ENCODE measurements at regions not wholly inside any gene's neighbourhood (a gene's known extent, or its start where the extent isn't known, plus 50 kb on each side); places are given as distances from the start of the nearest gene placed in this dataset.

GRCh38 chrX:40172401-40173142, 74.8 kb upstream of the BCOR start:
- DNase-seq = no peak
- ChIA-PET CTCF (interaction anchor here (0.9 to 1.0 kb wide), 2 partner anchors 79 to 317 kb away, joined by 3 read pairs; no protein-coding TSS in a partner anchor), POLR2A (interaction anchor here (0.7 to 16.9 kb wide), 9 partner anchors 19 to 400 kb away, joined by 3 to 387 read pairs (median 3); partner anchors contain the start of gene BCOR)
- Mint-ChIP-seq H3K4me1 (peaks cover 54% of the 10 kb centered on the region), H3K36me3 (ENCODE audit: low read depth) (no peaks in the 10 kb centered on the region), H3K4me3 (peak overlapping the region; percentile 83), H3K27ac (peak overlapping the region; percentile 97), H3K27me3 (no peaks in the 10 kb centered on the region), H3K9me3 (no peaks in the 10 kb centered on the region)

DNA sequence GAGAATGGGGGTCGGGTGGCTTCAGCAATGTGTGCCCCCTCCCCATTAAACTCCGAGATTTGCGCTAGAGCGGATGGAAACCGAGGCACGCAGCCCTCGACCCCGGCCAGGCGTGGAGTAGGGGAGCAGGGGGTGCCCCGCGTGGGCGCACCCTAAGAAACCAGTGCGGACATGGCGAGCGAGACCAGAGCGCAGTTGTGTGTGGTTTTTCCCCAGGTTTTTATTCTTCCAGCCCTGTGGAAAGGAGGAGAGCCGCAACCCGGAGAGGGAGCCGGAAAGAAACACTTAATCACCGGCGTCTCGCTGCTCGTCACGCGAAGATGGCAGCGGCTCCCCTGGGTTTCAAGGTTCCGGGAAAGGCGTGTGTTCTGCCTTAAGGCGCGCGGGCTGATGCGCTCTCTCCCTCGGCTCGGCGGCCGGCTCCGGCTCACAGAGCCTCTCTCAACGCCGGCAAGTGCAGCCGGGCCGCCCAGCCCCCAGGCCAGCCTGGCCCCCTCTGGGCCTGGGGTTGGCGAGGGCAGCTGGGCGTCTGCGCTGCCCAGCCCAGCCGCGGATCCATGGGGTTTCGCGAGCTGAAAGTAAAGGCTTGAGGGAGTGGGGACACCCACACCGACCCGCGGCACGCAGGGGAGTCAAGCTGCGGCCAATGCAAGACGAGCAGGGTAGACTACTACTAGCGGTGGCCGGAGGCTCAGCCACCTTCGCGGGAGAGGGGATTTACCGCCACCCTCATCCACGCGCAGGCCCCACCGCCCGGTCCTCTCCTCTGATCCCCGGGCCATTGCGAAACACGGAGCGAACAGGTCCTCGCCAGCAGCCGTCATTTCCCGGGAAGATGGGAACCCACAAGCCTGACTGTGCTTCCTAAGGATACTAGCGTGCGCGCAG, 74.0 kb upstream of the BCOR start:
- peaks cover 58% of the 10 kb centered on the region for H3K4me1 Mint-ChIP-seq
- POLR2A ChIA-PET = interaction anchor here (0.9 to 16.9 kb wide), 11 partner anchors 18 to 447 kb away, joined by 3 to 387 read pairs (median 3); partner anchors contain the start of gene BCOR

GRCh38 chrX:40170830-40171512, 73.2 kb upstream of the BCOR start:
- Mint-ChIP-seq H3K4me1 (peaks cover 59% of the 10 kb centered on the region), H3K9me3 (no peaks in the 10 kb centered on the region), H3K27me3 (no peaks in the 10 kb centered on the region), H3K36me3 (ENCODE audit: low read depth) (no peaks in the 10 kb centered on the region), H3K27ac (peak overlapping the region; percentile 97), H3K4me3 (peak overlapping the region; percentile 83)
- DNase-seq = no peak
- POLR2A ChIA-PET = interaction anchor here (1.1 to 16.9 kb wide), 10 partner anchors 14 to 446 kb away, joined by 3 to 387 read pairs (median 7); partner anchors contain the start of genes ATP6AP2 and BCOR
- CTCF ChIA-PET = interaction anchor here (4.3 kb wide), 1 partner anchor 73 kb away, joined by 19 read pairs; the partner anchor contains the start of gene BCOR

More for the DNA sequence above, 74.0 kb upstream of the BCOR start:
- Mint-ChIP-seq H3K27ac (peak overlapping the region; percentile 97), H3K4me3 (peak overlapping the region; percentile 83), H3K36me3 (ENCODE audit: low read depth) (no peaks in the 10 kb centered on the region), H3K9me3 (no peaks in the 10 kb centered on the region), H3K27me3 (no peaks in the 10 kb centered on the region)
- peak; percentile 46 for DNase-seq
- CTCF ChIA-PET = interaction anchor here (1.0 to 4.3 kb wide), 2 partner anchors 73 to 78 kb away, joined by 3 to 19 read pairs; partner anchors contain the start of gene BCOR

- peak; percentile 88 for DNase-seq
- no peaks in the 10 kb centered on the region for H3K36me3 Mint-ChIP-seq (ENCODE audit: low read depth)
- POLR2A ChIA-PET = interaction anchor here (0.5 to 16.9 kb wide), 10 partner anchors 8 to 397 kb away, joined by 3 to 387 read pairs (median 8); partner anchors contain the start of gene BCOR
- H3K4me3 Mint-ChIP-seq = peak overlapping the region; percentile 83
- CTCF ChIA-PET = interaction anchor here (0.6 to 4.3 kb wide), 7 partner anchors 9 to 400 kb away, joined by 3 to 19 read pairs (median 3); partner anchors contain the start of gene BCOR
- no peaks in the 10 kb centered on the region for H3K27me3 Mint-ChIP-seq
- H3K4me1 Mint-ChIP-seq = peaks cover 55% of the 10 kb centered on the region
- H3K9me3 Mint-ChIP-seq = no peaks in the 10 kb centered on the region
- peak overlapping the region; percentile 97 for H3K27ac Mint-ChIP-seq
These were observed 71.7 kb upstream of the BCOR start for GRCh38 chrX:40169193-40170101.

DNA sequence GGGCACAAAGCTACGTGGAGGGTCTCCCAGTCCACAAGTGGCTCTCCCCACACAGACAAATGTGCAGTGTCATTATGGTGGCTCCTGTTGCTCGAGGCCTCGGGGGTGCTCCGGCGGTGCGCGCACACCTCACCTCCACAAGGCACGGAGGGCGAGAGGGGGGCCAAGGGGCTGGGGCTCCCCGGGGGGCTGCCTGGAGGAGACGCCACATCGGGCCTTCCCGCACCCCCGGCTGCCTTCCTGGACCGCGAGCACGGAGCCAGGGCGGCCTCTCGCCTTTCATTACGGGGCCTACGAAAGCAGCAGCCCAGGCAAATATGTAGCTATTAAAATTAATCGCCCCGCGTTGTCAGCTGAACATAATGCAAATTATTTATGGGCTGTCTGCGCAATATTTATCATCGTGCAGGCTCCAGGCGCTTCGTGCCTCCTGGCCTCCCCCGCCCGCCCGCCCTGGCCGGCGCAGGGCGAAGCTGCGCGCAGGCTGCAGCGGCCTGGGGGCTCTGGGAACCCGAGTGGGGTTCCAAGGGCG, 70.8 kb upstream of the BCOR start:
- H3K4me3 Mint-ChIP-seq = peak overlapping the region; percentile 60

DNA sequence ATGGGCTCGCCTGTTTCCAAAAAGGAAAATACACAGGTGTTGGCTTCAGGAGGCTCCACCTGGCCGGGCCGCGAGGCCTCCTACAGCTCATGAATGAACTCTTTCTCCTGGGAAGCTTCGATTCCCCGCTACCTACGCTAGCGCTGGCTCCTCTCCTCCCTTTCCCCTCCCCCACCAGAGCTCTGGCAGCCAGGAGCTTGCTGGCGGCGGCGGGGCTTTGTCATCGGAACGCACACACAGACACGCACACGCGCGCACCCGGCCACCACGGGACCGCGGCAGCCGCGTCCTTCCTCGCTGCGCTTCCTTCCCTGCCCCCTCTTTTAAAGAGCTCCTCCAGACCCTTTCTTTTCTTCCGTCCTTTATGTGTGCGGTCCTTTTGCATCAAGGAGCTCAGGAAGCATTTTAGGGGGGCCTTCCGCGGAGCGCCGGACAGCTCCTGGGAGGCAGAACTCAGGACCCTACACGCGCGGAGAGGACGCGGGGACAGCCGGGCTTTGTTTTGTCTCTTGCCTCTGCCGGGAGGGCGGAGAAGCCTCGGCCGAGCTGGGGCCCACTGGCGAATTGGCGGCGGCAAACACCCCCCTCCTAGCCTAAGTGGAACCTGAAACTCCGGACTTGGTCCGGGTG, 70.2 kb upstream of the BCOR start:
- Mint-ChIP-seq H3K4me3 (peak overlapping the region; percentile 60), H3K27me3 (no peaks in the 10 kb centered on the region), H3K27ac (peak overlapping the region; percentile 71), H3K4me1 (peaks cover 42% of the 10 kb centered on the region), H3K9me3 (no peaks in the 10 kb centered on the region), H3K36me3 (ENCODE audit: low read depth) (no peaks in the 10 kb centered on the region)
- POLR2A ChIA-PET = interaction anchor here (0.7 to 16.9 kb wide), 9 partner anchors 9 to 351 kb away, joined by 3 to 387 read pairs (median 7); partner anchors contain the start of gene BCOR
- no peak for DNase-seq
- CTCF ChIA-PET = interaction anchor here (0.9 to 4.3 kb wide), 6 partner anchors 8 to 354 kb away, joined by 3 to 19 read pairs (median 4); partner anchors contain the start of gene BCOR

More for the DNA sequence above, 70.8 kb upstream of the BCOR start:
- POLR2A ChIA-PET = interaction anchor here (0.7 to 16.9 kb wide), 6 partner anchors 8 to 351 kb away, joined by 3 to 387 read pairs (median 12); partner anchors contain the start of gene BCOR
- Mint-ChIP-seq H3K27me3 (no peaks in the 10 kb centered on the region), H3K36me3 (ENCODE audit: low read depth) (no peaks in the 10 kb centered on the region), H3K9me3 (no peaks in the 10 kb centered on the region), H3K27ac (peak overlapping the region; percentile 97), H3K4me1 (peaks cover 47% of the 10 kb centered on the region)
- DNase-seq = no peak
- CTCF ChIA-PET = interaction anchor here (0.9 to 4.3 kb wide), 6 partner anchors 8 to 399 kb away, joined by 3 to 19 read pairs (median 4); partner anchors contain the start of gene BCOR

GRCh38 chrX:40167233-40167849, 69.6 kb upstream of the BCOR start:
- H3K4me3 Mint-ChIP-seq = peak overlapping the region; percentile 60
- POLR2A ChIA-PET = interaction anchor here (0.7 to 16.9 kb wide), 8 partner anchors 10 to 350 kb away, joined by 3 to 387 read pairs (median 7); partner anchors contain the start of gene BCOR
- H3K9me3 Mint-ChIP-seq = no peaks in the 10 kb centered on the region
- H3K4me1 Mint-ChIP-seq = peaks cover 39% of the 10 kb centered on the region
- no peaks in the 10 kb centered on the region for H3K27me3 Mint-ChIP-seq
- CTCF ChIA-PET = interaction anchor here (0.9 to 4.3 kb wide), 5 partner anchors 9 to 353 kb away, joined by 3 to 19 read pairs (median 3); partner anchors contain the start of gene BCOR
- peak overlapping the region; percentile 71 for H3K27ac Mint-ChIP-seq
- DNase-seq = no peak
- H3K36me3 Mint-ChIP-seq (ENCODE audit: low read depth) = no peaks in the 10 kb centered on the region

DNA sequence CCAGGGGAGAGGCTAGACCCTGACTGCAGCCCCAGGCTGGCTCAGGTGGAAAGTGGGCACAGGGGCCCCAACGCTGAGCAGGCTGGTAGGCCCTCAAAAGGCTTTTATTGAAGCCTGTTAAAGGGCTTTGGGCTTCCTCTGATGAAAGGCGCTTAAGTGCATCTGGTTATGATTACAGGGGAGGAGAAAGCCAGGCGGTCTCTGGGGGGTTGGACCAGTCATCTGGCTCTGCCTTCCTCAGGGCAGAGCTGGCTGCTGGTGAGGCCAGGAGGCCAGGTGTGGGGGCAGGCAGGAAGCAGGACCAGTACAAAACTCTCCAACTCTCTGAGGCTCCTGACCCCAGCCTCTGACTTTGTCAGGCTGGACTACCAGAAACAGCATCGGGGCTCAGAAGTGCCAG, 68.8 kb upstream of the BCOR start:
- POLR2A ChIA-PET = interaction anchor here (1.9 to 16.9 kb wide), 2 partner anchors 10 to 65 kb away, joined by 6 to 387 read pairs; partner anchors contain the start of gene BCOR
- H3K27ac Mint-ChIP-seq = peak overlapping the region; percentile 40

DNA sequence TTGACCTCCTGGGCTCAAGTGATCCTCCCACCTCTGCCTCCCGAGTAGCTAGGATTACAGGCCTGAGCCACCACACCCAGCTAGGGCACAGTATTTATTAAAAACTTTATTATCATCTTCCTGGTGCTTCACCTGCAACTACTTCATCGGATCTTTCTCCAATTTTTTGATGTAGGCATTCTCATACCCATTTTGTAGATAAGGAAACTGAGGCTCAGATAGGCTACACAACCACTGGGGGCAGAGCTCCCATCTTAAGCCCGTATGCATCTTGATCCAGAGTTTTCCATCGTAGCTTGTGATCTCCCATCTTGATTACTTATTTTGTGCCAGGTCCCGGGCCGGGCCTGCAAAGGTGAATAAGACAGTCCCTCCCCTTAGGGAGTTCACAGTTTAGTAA, 68.1 kb upstream of the BCOR start:
- no peaks in the 10 kb centered on the region for H3K36me3 Mint-ChIP-seq (ENCODE audit: low read depth)
- H3K4me3 Mint-ChIP-seq = no peak overlapping the region
- ChIA-PET CTCF (interaction anchor here (1.1 kb wide), 1 partner anchor 114 kb away, joined by 3 read pairs; no protein-coding TSS in a partner anchor), POLR2A (interaction anchor here (1.7 to 16.9 kb wide), 3 partner anchors 11 to 311 kb away, joined by 6 to 387 read pairs (median 6); partner anchors contain the start of gene BCOR)
- no peak overlapping the region for H3K27ac Mint-ChIP-seq
- peaks cover 34% of the 10 kb centered on the region for H3K4me1 Mint-ChIP-seq
- DNase-seq = no peak
- no peaks in the 10 kb centered on the region for H3K9me3 Mint-ChIP-seq
- H3K27me3 Mint-ChIP-seq = no peaks in the 10 kb centered on the region

More for the DNA sequence above, 68.8 kb upstream of the BCOR start:
- no peak for DNase-seq
- Mint-ChIP-seq H3K27me3 (no peaks in the 10 kb centered on the region), H3K36me3 (ENCODE audit: low read depth) (no peaks in the 10 kb centered on the region), H3K9me3 (no peaks in the 10 kb centered on the region), H3K4me3 (peak overlapping the region; percentile 60), H3K4me1 (peaks cover 38% of the 10 kb centered on the region)
- CTCF ChIA-PET = no interaction called here

GRCh38 chrX:40165206-40165605, 67.4 kb upstream of the BCOR start:
- Mint-ChIP-seq H3K36me3 (ENCODE audit: low read depth) (no peaks in the 10 kb centered on the region), H3K4me3 (no peak overlapping the region), H3K27ac (no peak overlapping the region), H3K27me3 (no peaks in the 10 kb centered on the region), H3K4me1 (peaks cover 29% of the 10 kb centered on the region), H3K9me3 (no peaks in the 10 kb centered on the region)
- CTCF ChIA-PET = interaction anchor here (1.1 kb wide), 1 partner anchor 115 kb away, joined by 3 read pairs; no protein-coding TSS in a partner anchor
- POLR2A ChIA-PET = interaction anchor here (1.7 to 16.9 kb wide), 3 partner anchors 11 to 310 kb away, joined by 6 to 387 read pairs (median 6); partner anchors contain the start of gene BCOR
- no peak for DNase-seq
